HG02610 (cell line): ENCODE measurements at regions not wholly inside any gene's neighbourhood (a gene's known extent, or its start where the extent isn't known, plus 50 kb on each side); places are given as distances from the start of the nearest gene placed in this dataset.
"Not testable (repeated sequence)": the region's sequence is repeated elsewhere in the genome, so short reads cannot be mapped to it uniquely, and the experiment has no call there.

ENCODE experiments used
- ATAC-seq: cut with Tn5 transposase; IDR thresholded peaks from one replicate; pipeline ENCODE4 v1.9.1; 2021; ENCODE audit warnings: mild to moderate bottlenecking, moderate library complexity; ENCODE audit not compliant: unreplicated experiment

DNA sequence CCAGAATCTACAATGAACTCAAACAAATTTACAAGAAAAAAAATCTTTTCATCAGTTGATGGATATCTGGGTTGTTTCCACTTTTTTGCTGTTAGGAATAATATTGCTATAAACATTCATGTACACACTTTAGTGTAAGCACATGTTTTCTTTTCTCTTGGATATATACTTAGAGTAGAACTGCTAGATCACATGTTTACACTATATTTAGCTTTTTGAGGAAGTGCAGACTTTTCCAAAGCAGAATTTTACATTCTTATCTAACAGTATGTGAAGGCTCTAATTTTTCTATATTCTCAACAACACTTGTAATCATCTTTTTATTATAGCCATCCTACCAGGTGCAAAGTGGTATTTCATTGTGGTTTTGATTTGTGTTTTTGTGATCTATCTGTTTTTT, 103.6 kb upstream of the RMP24 start:
- no peak for ATAC-seq

DNA sequence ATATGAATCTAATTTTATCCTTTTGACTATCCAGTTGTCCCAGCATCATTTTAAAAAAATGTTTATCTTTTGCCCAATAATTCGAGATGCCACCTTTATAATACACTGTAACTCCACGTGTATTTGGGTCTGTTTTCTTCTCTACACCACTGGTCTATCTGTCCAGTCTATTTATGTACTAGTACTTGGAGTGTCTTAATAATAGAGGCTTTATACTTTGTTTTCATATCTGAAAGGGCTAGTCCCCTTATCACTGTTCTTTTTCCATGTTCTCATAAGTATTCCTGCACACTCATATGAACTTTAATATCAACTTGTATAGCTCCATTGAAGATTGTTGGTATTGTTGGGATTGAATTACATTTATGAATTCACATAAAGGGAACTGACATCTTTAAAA, 101.1 kb upstream of the RMP24 start:
- ATAC-seq: no peak

DNA sequence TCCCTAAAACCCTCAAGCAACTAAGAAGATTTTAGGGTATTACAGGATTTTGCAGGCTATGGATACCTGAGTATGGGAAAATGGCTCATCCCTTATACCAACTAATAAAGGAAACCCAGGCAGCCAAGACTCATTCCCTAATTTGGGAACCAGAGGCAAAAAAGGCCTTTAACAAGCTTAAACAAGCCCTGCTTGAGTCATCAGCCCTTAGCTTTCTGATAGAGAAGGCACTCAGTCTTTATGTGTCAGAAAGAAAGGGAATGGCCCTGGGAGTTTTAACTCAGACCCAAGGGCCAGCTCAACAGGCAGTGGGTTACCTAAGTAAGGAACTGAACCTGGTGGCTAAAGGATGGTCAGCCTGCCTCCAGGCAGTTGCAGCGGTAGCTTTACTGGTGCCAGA, 96.9 kb upstream of the RMP24 start:
- no peak for ATAC-seq

DNA sequence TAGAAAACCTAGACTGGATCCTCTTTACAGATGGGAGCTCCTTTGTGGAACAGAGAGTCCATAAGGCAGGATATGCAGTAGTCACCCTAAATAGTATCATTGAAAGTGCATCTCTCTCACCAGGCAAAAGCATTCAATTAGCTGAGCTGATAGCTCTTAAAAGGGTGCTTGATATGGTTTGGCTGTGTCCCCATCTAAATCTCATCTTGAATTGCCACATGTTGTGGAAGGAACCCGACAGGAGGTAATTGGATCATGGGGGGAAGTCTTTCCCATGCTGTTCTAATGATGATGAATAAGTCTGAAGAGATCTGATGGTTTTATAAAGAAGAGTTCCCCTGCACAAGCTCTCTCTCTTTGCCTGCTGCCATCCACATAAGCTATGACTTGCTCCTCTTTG, 96.2 kb upstream of the RMP24 start:
- ATAC-seq: no peak

DNA sequence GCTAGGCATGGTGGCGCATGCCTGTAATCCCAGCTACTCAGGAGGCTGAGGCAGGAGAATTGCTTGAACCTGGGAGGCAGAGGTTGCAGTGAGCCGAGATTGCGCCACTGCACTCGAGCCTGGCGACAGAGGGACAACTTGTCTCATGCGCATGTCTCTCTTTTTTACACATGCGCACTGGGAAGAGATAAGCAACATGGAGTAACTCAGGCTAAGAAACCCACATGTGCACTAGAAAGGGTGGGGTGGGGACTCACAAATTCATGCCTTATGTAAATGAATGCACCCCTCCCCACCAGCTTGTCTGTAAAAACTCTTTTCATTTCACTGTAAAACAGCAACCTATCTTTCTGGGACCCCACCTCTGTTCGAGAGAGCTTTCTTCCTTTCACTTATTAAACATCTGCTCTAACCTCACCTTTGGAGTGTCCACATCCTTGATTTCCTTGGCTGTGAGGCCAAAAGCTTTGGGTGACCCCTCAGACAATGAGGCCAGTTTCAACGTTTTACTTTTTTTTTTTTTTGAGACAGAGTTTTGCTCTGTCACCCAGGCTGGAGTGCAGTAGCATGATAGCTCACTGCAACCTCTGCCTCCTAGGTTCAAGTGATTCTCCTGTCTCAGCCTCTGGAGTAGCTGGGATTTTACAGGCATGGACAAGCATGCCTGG, 91.6 kb upstream of the RMP24 start:
- no peak for ATAC-seq

DNA sequence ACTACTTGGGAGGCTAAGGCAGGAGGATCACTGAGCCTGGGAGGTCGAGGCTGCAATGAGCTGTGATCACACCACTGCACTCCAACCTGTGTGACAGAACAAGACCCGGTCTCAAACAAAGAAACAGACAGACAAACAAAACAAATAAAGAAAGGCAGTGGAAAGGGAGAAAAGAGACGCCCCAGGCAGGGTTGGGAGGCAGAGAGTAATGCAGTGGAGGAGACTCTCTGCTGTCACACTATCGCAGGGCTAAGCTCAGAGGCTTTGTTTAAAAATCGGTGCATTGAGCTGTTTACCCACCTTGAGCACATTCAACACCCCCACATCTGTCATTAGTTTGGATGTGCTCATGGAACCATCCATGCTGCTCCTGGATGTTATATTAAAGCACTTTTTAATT, 84.2 kb upstream of the RMP24 start:
- ATAC-seq: no peak

DNA sequence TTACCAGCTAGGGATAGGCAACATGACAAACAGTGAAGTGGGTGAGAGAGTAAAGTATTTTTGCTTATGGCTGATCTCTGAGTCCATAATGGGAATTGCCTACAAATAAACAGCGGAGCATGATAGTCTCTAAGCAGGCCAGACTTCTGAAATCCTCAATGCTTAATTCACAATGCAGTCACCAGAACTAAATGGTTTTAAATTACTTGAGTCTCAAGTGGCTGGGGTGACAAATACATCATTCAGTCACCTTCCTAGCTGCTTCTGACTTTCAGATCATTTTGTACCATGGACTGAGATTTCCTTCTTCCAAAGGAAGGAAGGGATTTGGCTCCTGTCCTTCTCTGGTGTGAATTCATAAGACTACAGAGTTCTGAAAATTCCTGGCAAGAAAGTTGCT, 82.8 kb upstream of the RMP24 start:
- no peak for ATAC-seq

DNA sequence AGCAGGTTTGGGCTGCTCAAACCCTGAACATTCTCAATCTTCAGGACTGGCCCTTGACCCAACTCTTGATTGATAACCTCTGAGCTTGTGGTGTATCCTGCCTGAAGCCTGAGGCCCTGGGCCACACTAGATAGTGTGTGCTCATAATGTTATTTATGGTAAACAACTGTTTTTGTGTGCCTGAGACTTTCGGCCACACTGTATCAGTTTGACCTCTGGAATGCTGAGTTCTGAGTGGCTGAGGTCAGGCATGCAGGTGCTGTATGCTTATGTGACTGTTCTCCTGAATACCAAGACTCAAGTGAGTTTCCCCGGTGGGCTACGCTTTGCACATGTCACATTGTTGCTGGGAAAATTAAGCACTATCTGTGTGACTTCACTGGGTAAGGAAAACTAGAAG, 82.2 kb upstream of the RMP24 start:
- no peak for ATAC-seq

DNA sequence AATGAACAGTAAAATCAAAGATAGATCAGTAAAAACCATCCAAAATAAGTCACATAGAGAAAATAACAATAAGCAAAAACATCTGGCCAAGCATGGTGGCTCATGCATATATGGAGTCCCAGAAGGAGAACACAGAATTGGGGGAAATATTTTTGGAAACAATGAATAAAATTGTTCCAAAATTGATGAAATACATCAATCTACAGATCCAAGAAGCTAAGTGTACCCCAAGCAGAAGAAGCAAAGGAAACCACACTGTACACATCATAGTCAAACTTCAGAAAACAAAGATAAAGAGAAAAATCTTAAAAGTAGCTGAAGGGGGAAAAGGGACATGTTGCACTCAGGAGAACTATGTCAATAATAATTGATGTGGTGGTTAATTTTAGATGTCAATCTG, 80.4 kb upstream of the RMP24 start:
- ATAC-seq: no peak

DNA sequence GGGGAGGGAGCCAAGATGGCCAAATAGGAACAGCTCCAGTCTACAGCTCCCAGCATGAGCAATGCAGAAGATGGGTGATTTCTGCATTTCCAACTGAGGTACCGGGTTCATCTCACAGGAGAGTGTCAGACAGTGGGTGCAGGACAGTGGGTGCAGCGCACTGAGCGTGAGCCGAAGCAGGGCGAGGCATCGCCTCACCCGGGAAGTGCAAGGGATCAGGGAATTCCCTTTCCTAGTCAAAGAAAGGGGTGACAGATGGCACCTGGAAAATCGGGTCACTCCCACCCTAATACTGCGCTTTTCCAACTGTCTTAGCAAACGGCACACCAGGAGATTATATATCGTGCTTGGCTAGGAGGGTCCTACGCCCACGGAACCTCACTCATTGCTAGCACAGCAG, 75.0 kb upstream of the RMP24 start:
- ATAC-seq: not testable (repeated sequence)

DNA sequence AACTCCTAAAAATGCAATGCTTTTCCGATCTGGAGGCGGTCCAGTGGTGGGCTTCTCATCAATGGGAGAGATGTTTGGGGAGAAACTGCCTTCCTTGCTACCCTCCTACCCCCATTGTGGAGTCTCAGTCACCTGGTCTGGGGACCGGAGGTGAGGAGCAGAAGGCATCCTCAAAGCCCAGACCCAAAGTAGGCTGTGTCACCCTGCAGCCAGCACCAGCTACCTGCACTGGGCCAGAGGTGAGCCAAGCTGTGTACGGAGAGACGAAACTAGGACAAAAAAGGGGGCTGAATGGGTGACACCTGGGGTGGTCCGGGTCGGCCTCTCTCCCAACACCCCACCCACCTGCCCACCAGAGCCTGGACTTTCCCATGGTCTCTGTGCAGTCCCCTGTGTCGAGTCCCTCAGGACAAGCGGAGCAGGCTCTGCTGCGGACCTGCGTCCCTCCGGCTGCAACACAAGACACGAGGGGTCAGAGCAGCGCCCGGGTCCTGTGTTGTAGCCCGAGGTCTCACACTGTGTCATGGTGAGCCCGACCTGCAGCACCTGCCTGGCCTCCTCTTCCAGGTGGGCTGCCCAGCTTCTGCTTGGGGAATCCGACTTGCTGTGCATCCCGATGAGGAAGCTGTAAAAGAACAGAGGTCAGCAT, 68.0 kb upstream of the RMP24 start:
- no peak for ATAC-seq

DNA sequence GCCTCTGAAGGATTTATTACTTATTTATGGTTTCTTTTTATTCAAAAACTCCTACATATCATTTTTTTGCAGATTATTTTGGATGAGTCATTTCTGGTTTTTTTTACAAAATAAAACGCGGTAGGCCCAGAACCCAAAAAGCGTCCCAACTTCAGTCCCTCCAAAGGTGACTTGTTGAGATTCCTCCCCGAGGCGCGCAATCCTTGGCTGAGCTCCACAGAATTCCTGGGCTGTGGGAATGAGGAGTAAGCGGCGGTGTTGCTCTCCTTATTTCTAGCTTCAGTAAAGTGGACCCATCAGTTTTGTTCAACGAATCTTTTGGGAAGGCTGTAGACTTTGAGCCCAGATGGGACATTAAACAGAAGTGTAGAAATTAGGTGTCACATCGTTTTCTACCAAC, 67.0 kb upstream of the RMP24 start:
- no peak for ATAC-seq

DNA sequence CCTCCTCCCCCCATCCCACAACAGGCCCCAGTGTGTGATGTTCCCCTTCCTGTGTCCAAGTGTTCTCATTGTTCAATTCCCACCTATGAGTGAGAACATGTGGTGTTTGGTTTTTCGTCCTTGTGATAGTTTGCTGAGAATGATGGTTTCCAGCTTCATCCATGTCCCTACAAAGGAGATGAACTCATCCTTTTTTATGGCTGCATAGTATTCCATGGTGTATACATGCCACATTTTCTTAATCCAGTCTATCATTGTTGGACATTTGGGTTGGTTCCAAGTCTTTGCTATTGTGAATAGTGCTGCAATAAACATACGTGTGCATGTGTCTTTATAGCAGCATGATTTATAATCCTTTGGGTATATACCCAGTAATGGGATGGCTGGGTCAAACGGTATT, 66.2 kb upstream of the RMP24 start:
- ATAC-seq: not testable (repeated sequence)

DNA sequence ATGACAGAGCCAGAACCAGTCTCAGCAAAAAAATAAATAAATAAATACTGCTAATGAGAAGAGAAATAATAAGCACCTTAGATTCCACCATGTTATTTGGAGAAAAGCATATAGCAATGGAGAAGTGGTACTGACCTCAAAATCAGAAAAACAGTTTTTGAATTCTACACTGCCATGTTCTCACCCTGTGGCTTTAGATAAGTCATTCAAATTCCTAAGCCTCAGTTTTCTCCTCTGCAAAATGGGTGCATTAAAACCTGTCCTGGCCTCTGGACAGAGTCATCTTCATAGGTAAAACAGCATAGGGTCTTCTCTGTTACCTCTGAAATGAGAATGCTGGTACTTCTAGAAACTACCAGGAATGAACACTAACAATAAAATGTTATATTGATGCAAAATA, 62.2 kb upstream of the RMP24 start:
- ATAC-seq: no peak

DNA sequence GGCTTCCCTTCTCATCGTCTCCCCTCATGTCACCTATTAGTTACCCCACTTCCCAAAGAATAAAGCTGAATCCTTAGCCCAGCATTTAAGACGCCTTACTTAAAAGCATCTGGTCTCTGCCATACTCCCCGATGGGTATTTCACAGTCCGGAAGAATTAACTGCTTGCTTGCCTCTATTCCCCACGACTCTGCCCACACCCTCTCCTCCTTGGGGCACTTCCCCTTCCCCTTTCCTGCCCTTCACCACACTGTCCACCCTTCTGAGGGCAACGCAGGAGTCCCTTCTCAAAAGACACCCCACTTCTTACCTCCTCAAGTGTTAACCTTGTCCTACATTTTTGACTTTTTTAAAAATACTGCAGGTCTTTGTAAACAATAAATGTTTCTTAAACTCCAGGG, 60.1 kb upstream of the RMP24 start:
- no peak for ATAC-seq

DNA sequence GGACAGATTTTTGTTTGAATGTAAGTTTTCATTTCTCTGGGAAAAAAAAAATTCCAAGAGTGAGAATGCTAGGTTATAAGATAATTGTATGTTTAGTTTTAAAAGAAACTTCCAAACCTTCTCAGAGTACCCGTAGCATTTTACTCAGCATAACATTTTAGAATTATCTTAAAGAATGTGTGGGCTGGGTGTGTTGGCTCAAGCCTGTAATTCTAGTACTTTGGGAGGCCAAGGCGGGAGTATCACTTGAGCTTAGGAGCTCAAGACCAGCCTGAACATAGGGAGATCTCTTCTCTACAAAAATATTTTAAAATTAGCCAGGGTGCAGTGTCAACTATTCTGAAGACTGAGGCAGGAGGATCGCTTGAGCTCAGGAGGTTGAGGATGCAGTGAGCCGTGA, 57.4 kb upstream of the RMP24 start:
- no peak for ATAC-seq

DNA sequence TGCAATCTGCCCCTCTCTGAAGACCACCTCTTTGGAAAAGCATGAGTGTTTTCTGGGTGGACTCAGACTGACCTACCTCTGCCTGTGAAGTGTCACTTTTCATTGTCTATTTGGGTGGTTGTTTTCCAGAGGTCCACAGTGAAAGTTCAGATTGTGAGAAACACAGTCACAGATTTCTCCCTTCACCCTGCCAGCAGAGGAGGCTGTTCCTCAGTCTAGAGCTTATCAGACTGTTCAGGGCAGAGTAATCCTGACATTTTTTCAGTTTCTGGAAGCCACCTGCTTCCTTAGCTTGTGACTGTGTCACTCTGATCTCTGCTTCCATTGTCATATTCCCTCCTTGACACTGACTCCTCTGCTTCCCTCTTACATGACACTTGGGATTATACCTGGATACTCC, 55.4 kb upstream of the RMP24 start:
- ATAC-seq: no peak

DNA sequence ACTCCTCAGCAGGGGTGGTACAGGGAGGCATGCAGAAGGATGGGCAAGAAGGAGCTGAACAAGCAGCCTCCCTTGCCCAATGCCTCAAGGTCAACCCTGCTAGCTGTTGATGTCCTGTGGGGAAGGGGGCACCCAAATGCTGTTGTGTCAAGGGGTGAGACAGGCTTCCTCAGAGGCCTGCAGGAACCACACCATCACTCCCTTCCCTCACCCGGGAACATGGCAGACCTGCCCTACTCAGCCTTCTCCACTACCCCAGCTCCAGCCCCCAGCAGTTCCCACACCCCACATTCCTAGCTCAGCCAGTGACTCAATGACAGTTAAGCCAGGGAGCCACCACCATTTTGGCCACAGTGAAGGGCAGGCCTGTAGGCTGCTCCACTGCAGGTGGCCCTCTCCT, 53.9 kb upstream of the RMP24 start:
- ATAC-seq: no peak

DNA sequence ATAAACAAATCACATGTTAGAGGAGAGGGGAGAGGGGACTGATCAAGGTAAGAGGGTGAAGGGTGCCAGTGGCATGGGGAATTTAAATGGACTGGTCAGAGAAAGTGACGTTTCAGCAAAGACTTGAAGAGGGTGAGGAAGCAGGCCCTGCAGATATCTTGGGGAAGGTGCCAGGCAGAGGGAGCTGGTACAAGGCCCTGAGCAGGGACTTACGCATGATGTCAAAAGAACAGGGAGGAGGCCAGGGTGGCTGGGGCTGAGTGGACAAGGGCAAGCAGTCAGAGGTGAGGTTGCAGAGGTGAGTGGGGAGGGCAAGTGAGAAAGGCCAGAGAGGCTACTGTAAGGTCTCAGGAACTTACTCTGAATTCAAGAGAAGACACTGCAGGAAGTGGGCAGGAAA, 53.3 kb upstream of the RMP24 start:
- ATAC-seq: no peak

DNA sequence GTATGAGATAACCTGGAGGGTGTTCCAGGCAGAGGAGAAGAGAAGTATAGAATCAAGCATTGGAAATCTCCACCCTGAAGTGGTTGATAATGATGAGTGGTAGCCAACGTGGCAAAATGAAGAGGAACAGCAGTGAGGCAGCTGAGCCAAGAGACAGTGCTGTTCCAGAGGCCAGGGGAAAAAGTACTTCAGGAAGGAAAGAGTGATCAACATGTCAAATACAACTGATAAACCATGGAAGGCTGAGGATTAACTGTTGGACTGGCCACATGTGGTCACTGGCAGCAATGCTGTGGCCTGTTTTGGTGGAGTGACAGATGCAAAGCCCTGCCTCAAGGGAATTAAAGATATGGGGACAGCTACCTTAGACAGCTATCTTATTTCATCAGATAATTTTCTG, 51.9 kb upstream of the RMP24 start:
- ATAC-seq: no peak
